PFSK-1 (cell line): ENCODE measurements at regions not wholly inside any gene's neighbourhood (a gene's known extent, or its start where the extent isn't known, plus 50 kb on each side); places are given as distances from the start of the nearest gene placed in this dataset.

Source experiments
- POLR2AphosphoS5 ChIP-seq: IDR thresholded peaks from 2 replicates; pipeline ENCODE4 v1.6.1; 2012; ENCODE audit warnings: low read depth, mild to moderate bottlenecking, control low read depth, low read length, moderate library complexity
- REST ChIP-seq, 2 experiments: IDR thresholded peaks; 2 replicates each; pipeline versions ENCODE4 v1.6.1 to v1.8.0; 2011 to 2012; ENCODE audit warnings: low read depth in 2 of 2, low read length in 2 of 2, control low read depth in 1 of 2, inconsistent platforms in 1 of 2, mild to moderate bottlenecking in 1 of 2, moderate library complexity in 1 of 2; ENCODE audit not compliant: insufficient read depth in 1 of 2
- SIN3A ChIP-seq: IDR thresholded peaks from 2 replicates; pipeline ENCODE4 v1.6.1; 2012; ENCODE audit warnings: mild to moderate bottlenecking, low read length, moderate library complexity, borderline replicate concordance; ENCODE audit not compliant: insufficient read depth
- TAF1 ChIP-seq: IDR thresholded peaks from 2 replicates; pipeline ENCODE4 v1.6.1; 2012; ENCODE audit warnings: low read length, control low read depth, borderline replicate concordance; ENCODE audit not compliant: insufficient read depth

DNA sequence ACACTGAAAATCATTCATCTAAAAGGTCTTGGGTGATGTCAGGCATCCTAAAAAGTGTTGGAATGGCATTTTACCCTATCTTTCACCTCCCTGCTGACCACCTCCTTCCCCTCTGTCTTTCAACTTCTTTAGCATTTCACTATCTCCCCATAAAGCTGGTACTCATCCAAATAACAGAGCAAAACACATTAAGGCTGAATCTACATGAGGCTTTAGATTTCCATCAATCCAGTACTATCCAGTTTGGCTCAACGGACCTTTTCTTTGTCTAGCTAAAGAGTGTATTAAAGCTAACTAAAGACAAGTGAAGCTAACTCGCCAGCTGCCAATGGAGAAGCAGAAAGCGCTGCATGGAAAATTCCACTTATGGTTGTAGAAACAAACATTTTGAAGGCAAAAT, 122.5 kb upstream of the NCKAP5 start:
- TF ChIP-seq SIN3A (no peak), POLR2AphosphoS5 (no peak), TAF1 (no peak), REST (IDR thresholded peaks at IDR 0.05; ENCODE audit: insufficient read depth in 1 of 2, low read depth in 2 of 2, low read length in 2 of 2) (no peak)
